Keratinocyte (primary cell): ENCODE measurements at regions not wholly inside any gene's neighbourhood (a gene's known extent, or its start where the extent isn't known, plus 50 kb on each side); places are given as distances from the start of the nearest gene placed in this dataset.

Source experiments
- CTCF ChIP-seq, 3 experiments: IDR thresholded peaks in 1 of 3; conservative IDR thresholded peaks in 1 of 3; optimal IDR thresholded peaks in 1 of 3; 2 replicates in 2 of 3; 3 replicates in 1 of 3; pipeline versions ENCODE3 to v1.5.1; 2011; ENCODE audit warnings: low read length in 3 of 3, mild to moderate bottlenecking in 3 of 3, moderate library complexity in 2 of 3, control low read depth in 1 of 3, inconsistent platforms in 1 of 3; ENCODE audit not compliant: insufficient read depth in 2 of 3; ENCODE audit errors: extremely low read depth in 1 of 3
- EZH2 ChIP-seq: IDR thresholded peaks from one replicate; pipeline ENCODE4 v1.6.1; 2012; ENCODE audit warnings: inconsistent platforms, mild to moderate bottlenecking, low read length, moderate library complexity

- TF ChIP-seq CTCF (optimal IDR thresholded peaks at IDR 0.05 in 1 of 3, IDR thresholded peaks at IDR 0.05 in 1 of 3, conservative IDR thresholded peaks at IDR 0.05 in 1 of 3; ENCODE audit: extremely low read depth in 1 of 3, insufficient read depth in 2 of 3, low read length in 3 of 3) (no peak), EZH2 (no peak)
These were observed 257.2 kb downstream of the TTLL7 start for GRCh38 chr1:83741770-83742169.
